ENCODE measurements at regions not wholly inside any gene's neighbourhood (a gene's known extent, or its start where the extent isn't known, plus 50 kb on each side); places are given as distances from the start of the nearest gene placed in this dataset.
"Not testable (repeated sequence)": the region's sequence is repeated elsewhere in the genome, so short reads cannot be mapped to it uniquely, and the experiment has no call there.

DNA sequence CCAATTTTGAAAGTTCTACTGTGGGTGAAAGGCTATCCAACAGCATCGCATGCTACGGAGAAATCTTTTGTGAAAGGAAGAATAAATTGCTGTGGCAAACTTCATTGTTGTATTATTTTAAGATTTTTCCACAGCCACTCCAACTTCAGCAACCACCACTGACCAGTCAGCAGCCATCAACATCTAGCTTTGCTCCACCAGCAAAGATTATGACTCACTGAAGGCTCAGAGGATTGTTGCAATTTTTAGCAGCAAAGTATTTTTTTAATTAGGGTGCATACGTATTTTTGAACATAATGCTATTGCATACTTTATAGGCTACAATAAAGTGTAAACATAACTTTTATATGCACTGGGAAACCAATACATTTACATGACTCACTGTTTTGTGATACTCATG lies 493.5 kb downstream of the TFAP2A start:
- DNase-seq = no peak

DNA sequence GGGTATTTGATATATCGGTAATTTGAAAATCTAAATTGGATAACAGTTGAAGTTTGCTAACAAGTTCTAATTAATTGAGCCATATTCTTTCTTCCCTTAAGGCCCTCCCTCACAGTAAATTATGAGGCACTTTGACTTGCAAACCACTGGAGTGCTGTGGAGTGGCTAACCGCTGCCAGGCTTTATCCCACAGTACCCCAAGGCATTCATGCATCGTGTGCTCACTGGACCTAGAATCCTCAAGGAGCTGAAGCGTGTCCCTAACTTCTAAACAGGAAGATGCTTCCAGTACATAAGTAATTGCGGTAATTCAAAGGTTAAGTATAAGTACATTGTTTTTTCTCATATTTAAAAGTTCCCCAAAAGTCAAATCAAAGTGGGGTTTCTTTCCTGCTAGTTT lies 499.9 kb downstream of the TFAP2A start:
- DNase-seq = no peak

DNA sequence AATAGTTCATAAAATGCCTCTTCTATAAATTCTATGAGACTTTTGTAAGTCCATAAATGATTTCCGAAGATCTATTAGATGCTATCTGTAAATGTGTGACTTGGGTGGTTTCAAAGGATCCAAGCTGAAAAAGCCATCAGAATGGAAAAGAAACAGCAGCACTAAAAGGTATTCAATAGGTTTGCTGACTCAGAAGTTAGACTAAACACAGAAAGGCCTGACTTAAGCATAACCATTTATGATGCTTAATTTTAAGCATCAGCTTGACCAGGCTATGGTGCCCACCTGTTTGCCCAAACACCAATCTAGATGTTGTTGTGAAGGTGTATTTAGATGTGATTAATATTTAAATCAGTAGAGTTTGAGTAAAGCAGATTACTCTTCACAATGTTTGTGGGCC lies 513.5 kb downstream of the TFAP2A start:
- DNase-seq = no peak

DNA sequence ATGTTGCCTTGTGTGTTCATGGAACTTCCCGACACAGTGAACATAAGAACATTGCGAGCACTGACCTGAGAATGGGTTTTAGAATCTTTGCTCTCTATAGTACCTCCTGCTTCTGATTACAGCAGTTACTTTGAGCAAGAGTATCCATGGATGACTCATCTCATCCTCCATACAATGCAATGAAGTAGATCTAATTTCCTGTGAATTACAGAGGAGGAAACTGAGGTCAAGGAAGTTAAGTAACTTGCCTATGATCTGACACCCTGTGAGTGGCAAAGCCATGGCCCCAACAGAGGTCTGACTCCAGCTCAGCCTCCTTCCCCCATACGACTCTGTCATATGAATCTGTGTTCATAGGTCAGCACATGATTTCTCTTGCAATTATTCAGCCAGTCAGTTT lies 518.1 kb downstream of the TFAP2A start:
- DNase-seq = no peak

DNA sequence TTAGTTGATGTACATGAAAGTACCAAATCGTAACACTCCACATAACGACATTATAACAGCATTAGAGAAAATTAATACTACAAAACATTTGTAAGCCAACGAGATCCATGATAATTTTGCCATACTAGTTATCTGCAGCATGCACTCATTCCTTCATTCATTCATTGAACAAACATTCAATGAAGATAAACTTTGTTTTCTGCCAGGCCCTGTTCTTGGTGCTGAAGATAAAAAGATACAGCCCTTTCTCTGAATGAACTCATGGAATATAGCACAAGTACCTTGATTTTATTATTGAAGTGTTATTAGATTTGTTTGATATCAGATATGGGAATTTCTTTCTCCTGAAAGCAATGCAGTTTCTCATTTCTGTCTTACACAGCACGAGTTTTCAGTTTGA lies 524.0 kb downstream of the TFAP2A start:
- no peak for DNase-seq

DNA sequence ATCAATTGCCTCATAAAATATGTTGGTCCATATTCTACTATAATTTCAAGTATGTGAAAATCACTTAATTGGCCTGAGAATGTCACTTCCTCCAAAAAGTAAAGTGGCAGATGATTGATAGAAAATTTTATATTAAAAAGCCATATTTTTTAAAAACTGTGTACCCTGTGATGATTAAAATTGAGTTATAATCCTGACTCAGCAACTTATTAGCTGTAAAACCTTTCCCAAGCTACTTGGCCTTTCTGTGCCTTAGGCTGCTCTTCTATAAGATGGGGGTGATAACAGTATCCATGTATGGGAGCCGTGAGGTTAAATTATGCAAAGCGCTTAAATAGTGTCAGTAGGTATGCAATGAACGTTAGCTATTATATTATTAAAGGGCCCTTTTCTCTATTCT lies 524.4 kb downstream of the TFAP2A start:
- DNase-seq = no peak

DNA sequence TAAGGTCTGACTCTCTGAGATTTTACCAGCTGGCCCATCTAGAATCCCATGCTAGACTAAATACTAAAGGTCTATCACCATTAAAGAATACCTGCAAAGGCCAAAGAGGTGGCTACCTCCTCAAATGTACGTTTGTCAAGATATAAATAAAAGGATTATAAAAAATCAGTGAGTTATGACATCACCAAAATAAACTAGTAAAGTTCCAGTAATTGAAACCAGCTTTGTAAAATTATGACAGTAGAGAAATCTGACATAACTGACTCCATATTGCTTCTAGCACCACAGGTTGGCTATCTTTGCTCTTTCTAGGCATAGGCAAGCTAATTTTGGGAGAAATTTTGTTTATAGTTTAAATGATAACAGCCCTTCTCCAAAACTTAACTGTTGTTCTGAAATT lies 536.3 kb downstream of the TFAP2A start:
- DNase-seq = no peak

DNA sequence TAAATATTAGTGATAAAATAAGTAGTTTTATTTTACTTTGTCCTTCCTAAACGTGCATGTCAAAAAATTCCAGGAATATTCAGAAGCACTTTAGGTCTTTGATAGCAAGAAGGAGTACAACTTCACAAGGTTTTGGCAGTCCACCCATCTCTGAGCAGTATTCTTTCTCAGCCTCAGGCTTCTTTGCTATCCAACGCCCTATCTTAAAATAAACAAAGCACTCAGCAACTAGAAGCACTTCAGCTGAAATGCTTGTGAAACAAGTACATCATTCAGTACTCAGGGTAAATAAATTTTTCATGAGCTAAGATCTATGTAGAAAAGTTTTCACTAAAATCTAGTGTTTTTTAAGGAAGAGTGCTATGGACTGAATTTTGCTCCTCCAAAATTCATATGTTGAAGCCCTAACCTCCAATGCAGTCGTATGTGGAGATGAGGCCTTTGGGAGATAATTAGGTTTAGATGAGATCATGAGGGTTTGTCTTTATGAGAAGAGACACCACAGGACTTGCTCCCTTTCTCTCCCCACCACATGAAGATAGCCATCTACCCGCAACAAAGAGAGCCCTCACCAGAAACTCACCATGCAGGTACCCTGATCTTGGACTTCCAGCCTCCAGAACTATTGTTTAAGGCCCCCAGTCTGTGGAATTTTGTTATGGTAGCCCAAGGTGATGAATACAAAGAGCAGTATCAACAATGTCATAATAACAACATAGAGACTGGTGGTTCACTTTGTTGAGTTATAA lies 539.1 kb downstream of the TFAP2A start:
- DNase-seq = no peak

DNA sequence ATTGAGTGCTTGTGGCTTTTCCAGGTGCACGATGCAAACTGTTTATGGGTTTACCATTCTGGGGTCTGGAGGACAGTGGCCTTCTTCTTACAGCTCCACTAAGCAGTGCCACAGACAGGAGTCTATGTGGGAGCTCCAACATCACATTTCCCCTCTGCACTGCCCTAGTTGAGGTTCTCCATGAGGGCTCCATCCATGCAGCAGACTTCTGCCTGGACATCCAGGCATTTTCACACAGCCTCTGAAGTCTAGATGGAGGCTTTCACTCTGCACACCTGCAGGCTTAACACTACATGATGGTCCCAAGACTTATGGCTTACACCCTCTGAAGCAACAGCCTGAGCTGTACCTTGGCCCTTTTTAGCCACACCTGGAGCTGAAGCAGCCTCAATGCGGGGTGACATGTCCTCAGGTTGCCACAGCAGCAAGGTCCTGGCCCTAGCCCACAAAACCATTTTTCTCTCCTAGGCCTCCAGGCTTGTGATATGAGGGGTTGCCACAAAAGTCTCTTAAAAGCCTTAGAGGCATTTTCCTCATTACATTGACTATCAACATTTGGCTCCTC lies 552.2 kb downstream of the TFAP2A start:
- DNase-seq = no peak

DNA sequence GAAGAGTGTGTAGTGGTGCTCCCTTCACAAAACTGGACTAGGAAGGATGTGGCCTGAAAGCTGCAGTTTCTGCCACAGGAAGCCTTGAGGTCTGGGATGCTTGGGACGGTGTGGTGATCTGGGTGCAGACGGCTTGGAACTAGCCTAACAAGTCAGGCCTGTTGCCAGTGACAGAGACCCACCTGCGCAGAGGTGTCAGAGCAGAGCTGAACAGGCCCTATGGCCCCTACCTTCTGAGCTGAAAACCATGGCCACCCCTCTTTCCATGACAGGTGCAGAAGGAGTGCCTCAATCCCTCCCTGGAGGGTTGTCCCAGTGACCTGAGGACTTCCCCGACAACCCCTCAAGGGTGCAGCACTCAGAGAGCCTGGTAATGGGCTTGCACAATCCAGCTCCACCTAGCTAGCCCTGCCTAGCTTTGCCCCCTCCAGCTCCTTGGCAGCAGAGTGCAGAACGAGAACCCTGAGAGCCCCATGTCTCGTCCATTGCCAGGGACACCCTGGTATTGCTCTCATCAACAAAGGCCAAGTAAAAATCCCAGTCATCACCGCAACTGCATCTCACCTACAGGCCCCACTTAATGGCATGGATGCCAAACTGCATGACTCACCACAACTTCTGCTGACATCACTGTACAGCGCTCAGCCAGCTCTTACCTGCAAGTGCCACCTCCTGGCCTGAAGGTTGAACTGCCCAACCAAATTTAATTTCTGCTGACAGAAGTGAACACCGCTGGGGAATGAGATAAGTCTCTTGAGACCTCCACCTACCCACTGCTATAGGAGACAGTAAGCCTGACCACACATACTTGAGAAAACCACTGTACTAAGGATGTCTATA lies 563.1 kb downstream of the TFAP2A start:
- no peak for DNase-seq

DNA sequence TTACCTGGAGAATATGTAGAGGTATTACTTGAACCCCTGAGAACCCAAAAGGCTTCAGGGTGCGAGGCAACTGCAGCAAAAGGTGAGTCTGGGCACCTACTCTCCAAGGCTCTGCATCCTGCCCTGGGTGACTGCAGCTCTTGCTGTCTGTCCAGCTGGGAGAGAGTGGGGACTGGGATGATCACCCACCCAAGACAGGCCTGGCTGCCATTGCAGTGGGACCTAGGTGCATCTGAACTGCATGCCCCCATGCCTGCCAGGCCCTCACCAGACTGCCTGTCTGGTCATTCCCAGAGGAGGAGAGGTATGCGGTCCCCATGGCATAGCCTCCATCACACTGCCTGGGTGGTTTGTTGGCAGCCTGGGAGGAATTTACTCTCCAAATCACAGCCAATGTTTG lies 563.9 kb downstream of the TFAP2A start:
- no peak for DNase-seq

DNA sequence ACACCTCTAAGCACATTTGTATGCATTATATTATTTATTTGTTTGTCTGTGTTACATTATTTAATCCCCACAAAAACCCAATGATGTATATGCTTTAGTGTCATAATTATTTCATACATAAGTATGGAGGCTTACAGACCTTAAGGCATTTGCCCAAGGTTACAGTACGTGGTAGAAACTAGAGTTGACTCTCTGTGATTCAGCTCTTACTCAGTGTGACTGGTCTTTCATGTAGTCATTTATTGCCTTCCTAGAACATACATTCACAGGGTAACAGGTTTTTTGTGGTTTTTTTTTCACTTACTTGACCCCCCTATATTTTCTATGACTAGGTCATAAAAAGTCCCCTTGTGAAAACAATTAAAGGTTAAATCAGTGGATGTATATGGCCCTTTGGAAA lies 566.8 kb downstream of the TFAP2A start:
- no peak for DNase-seq

DNA sequence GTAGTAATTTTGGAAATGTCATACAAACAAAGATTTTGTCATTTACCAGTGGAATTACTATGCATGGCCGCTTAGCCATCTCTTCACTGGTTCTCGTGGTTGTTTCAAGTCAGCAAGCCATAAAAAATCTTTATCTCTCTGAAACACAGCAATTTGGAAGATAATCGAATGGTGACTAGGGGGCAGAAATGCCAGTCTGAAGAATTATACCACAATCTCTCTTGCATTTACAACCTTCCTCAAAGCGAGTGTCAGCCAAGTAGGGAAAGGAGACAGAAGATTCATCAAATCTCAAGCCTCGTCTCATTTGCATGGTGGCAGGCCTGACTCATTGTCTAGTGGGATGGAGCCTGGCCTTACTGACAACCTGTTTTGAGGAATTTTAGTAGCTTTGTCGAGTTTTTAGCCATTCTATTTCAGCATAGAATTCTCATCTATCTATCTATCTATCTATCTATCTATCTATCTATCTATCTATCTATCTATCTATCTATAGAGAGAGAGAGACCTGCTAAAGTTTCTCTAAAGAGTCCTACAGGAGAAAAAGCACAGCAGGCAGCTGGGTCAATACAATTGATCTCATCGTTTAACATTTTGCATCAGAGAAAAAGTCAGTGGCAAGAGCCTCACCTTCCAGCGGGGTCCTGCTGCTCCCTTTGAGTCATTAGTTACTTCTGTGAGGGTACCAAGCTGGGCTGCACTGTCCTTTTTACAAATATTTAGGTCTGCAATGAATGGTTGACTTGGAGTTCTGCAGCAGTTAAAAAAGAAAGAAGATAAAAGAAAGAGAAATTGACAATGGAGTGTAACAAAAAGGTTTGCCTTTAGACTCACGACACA lies 572.8 kb downstream of the TFAP2A start:
- no peak for DNase-seq

DNA sequence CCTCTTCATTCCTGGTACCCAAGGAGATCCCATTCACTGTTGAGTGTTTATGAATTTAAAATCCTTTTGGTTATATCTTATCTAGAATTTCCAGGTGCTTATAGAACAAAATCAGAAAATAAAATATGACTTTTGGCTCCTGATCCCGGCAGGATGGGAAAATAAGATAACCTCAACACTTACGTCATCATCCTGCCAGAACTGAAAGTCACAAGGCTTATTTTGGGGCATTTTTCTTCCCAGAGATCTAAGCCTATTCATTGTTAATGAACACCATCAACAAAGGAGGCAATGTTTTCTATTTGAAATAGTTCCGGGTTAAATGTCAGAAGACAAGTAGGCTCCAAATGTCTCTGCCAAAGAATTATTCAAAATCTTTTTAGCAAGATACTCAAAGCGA lies 580.6 kb downstream of the TFAP2A start:
- DNase-seq = no peak

DNA sequence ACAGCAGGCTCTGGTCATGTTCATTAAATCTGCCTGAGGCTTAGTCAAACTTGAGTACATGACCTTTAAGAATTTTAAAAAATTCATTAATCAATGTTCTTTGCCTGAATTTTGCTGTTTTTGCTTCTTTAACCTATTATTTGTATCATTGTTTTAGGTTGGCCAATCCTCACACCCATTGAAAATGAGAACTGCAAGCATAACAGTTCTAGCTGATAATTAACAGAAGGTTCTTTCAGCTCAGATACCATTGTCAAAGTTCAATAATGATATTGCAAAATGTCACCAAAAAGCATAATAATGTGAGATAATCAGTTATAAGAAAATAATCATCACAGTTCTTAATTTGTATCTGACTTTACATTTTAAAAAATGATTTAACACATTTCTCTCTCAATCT lies 583.1 kb downstream of the TFAP2A start:
- no peak for DNase-seq

DNA sequence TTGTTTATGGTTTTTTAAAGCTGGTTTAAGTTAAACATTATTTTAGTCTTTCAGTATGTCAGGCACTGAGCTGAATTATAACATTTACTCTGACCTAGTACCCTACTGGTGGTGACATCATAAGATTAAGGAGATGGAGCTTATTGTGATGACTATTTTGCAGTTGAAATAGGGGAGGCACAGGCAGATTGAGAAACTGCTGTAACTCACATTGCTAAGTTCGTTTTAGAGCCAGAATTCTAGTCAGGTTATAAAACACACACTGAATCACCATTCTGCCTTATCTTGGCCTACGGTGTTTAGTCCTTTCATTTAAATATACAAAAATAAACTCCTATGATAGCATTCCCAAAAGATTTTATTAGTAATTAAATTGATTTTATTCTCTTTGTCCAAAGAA lies 584.1 kb downstream of the TFAP2A start:
- no peak for DNase-seq

DNA sequence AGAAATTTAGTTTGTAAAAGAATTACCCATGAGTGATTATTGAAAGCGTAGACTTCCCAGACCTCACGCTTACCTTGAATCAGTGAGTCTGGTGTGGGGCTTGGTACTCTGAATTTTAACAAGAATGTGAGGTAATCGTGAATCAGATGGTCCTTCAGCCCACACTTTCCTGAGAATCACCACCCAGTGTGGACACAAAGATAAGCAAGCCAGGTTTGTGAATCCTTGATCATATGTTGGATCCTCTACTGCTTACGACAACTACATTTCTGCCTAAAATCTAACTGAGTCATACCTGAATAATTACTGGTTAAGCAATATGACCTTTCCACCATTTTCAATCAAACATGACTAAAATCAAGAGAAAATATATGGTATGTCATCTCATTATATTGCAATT lies 589.3 kb downstream of the TFAP2A start:
- DNase-seq = no peak

DNA sequence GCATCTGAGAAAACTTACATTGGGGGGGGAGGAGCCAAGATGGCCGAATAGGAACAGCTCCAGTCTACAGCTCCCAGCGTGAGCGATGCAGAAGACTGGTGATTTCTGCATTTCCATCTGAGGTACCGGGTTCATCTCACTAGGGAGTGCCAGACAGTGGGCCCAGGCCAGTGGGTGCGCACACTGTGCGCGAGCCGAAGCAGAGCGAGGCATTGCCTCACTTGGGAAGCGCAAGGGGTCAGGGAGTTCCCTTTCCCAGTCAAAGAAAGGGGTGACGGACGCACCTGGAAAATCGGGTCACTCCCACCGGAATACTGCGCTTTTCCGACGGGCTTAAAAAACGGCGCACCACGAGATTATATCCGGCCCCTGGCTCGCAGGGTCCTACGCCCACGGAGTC lies 604.1 kb downstream of the TFAP2A start:
- DNase-seq = not testable (repeated sequence)

DNA sequence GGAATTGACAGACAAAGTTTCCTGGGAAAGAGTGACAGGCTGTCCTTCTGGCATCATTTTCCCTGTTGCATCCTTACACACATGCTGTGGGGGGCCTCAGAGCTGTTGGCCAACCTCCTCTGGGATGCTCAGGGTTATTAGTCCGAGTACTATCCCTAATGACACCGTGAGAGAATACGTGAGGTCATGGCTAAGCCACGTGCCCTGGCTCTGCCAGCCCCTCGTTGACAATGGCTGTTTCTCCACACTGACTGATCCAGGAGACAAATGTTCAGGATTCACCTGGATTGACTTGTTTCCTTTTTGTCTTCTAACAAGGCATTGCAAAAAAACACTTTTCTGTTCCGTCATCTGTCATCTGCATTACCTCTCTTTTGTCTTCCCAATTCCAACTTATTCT lies 604.6 kb downstream of the TFAP2A start:
- DNase-seq = no peak

DNA sequence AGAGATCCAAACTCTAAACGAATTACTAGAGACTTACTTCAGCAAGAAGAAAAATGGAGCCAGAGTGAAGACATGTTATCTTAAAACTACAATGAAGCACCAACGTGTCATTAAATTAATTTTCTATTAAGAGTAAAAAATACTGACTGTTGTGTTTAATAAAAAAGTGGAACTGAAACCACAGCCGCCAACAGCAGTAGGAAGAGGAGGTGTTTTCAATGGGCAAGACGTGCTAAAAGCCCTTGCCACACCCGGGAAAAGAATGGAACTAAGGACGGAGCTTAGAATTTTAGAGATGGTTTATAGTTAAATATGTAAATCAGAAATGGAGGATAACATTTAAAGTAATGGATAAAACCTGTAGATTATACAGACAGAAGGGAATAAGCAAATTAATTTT lies 608.7 kb downstream of the TFAP2A start:
- DNase-seq = no peak

DNA sequence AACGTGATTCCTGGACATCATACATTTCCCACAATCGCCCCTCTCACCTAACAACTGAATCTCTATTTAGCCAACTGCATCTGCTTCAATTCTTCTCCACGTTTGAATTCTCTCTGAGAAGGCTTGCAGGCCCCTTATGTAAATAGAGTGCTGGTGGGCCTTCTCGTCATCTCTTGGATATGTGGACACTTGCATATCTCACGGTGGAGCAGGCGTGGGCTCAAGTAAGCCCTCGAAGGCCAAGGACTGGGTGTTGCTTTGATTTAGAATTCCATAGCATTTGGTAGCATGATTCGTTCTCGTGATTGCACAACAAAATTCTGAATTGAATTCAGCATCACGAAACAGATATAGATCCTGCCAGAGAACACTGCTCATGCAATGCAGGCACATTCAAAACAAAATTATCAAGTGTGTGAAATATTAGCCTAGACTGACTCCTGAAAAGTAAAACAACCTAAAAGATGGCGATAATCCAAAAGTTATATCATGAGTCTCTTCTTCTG lies 613.6 kb downstream of the TFAP2A start:
- DNase-seq = no peak

DNA sequence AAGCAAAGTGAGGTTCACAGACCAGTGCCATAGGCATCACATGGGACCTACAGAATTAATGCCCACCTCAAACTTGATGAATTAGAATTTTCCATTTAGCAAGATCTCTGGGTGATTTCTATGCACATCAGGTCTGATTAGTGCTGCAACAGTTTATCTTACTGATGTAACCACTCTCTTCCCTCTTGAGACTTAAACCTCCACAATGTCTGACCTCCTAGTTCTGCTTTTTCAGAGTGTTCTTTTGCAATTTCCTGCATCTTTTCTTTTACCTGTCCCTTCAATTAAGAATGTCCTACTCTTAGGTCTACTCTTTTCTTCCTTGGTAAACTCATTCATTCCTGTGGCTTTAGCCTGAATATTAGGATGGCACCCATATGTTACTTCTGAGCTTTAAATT lies 615.3 kb downstream of the TFAP2A start:
- DNase-seq = no peak

DNA sequence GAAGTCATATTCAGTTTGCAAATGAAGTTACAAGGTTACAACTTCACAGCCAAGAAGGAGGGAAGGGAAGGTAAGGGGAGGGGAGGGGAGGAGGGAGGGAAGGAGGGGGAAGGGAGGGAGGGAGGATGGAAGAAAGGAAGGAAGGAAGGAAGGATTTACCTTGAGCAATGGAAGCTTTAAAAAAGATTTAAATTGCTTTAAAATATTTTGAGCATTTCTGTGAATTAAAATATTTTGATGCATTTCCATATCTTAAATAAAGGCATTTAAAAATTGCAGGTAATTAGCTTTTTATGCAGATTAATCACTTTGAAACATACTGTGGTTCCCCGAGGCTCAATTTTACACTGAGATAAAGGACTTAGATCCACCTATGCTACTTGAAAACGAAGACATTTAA lies 618.0 kb downstream of the TFAP2A start:
- DNase-seq = no peak
